GM18505 (cell line): ENCODE measurements at regions not wholly inside any gene's neighbourhood (a gene's known extent, or its start where the extent isn't known, plus 50 kb on each side); places are given as distances from the start of the nearest gene placed in this dataset.
"Not testable (repeated sequence)": the region's sequence is repeated elsewhere in the genome, so short reads cannot be mapped to it uniquely, and the experiment has no call there.

Experiments used
- ATAC-seq: cut with Tn5 transposase; IDR thresholded peaks from one replicate; pipeline ENCODE4 v1.9.1; 2021; ENCODE audit not compliant: unreplicated experiment
- POLR2A ChIP-seq: IDR thresholded peaks from 4 replicates; pipeline ENCODE4 v1.6.1; 2011; ENCODE audit warnings: borderline replicate concordance; ENCODE audit not compliant: insufficient read depth, insufficient read length; ENCODE audit errors: extremely low read depth

DNA sequence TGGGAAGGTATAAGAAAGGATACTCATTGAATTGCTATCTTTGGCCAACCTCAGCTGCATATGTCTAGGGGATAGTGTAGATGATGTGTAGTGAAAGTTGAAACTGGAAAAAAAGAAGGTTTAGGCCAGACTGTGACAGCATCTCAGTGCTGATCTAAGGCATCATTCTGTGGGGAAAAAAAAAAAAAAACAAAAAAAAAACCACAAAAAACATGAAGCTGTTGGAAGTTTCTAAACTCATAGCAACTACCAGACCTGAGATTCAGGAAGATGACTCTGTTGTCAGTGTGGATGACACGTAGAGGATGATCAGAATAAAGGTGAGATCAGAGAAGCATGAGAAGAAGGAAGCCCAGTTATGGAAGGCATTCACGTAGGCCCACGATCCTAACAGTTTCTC, 100.8 kb upstream of the CNKSR3 start:
- TF ChIP-seq POLR2A: no peak
- no peak for ATAC-seq

DNA sequence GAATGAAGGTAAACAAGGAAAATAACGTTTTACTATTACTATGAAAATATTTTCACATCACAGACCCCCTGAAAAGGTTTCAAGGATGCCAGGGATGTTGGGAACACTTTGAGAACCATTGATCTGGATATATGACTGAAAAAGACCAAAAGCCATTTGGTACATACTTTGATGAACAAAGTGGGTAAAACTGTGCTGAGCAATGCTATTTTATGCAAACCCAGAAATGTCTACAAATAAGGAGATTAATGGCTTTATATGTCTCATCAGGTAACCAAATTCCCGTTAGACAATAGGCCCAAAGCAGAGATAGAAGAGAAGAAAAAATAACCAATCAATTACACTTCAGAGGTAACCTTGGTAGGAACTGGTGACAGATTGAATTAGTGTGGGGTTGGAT, 101.4 kb upstream of the CNKSR3 start:
- TF ChIP-seq POLR2A: no peak
- ATAC-seq: no peak

DNA sequence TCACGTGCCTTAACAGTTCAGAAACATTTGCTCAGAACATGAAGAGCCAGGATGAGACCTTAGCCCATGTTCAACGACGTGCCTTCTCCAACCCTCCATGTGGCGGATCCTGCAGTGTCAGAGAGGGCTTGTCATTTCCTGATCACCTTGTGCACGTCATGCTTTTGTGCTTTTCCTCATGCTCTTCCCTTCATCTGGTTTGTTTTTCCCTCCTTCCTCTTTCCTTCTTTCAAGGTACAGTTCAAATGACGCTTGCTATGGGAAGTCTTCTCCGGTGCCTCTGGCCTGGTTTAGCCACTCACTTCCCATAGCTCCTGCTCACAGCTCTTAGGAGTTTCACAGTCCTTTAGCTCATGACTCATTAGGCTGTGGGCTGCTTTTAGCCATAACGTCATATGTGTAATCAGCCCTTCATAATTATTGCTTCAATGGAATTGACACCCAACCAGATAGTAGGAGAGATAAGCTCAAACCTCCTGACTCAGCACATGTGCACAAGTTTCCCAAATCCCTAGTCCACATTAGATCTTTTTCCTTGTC, 102.7 kb upstream of the CNKSR3 start:
- ATAC-seq: no peak
- no peak for TF ChIP-seq POLR2A

DNA sequence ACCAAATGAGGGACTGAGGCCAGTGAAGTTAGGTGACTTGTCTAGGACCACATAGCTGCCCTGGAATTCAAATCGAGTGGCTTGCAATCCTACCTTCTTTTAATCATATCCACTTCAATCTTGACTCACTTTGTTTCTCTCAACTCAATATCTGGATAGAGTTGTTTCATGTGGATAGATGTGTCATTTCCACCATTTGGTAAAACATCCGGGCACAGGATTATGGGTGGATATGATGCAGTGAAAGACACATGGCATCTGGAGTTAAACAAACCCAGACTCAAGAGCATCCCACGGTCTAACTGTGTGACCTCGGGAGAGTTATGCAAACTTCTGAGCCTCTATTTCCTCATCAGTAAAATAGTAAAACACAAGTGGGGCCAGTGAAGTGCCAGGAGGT, 103.6 kb upstream of the CNKSR3 start:
- no peak for TF ChIP-seq POLR2A
- ATAC-seq: no peak

DNA sequence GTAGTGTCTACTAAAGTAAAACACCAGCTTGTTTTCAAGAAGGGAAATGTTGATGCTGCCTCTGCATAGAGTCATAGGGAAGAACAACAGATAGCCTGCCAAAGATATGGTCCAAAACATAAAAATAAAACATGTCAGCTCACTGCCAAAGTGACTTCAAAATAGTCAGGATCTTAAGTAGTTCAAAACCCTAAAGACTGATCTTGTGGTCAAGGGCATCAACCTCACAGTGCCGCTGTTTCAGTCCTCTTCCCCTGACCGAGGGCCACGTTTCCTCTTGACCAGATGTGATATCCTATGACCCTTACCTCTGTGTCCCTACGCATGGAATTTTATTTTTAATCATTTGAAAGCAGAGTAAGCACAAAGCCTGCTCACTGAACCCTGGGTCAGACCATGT, 104.2 kb upstream of the CNKSR3 start:
- ATAC-seq: no peak
- no peak for TF ChIP-seq POLR2A

DNA sequence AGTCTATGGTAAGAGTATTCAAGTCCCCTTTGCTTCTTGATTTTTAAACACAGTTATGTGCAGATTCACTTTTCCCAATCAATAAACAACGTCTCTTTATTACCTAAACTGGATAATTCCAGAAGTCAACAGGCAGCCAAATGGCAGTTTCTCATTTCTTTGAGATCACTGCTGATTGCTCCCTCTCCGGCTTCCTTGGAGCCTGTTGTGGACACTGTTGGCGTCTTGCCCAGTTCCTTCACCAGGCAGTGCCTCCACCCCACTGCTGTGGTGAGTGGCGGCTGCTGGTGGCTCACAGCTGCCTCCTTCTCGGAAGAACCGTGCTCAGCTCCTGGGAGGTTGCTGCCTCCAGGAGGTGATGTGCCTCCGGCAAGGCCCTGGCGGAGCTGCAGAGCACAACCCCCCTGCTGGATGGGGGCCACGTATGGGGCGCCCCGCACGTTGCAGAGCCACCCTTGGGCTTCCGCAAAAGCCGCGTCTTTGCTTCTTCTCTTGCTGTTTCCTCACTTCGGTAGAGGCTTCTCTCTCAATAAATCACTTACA, 105.1 kb upstream of the CNKSR3 start:
- TF ChIP-seq POLR2A: no peak
- no peak for ATAC-seq

DNA sequence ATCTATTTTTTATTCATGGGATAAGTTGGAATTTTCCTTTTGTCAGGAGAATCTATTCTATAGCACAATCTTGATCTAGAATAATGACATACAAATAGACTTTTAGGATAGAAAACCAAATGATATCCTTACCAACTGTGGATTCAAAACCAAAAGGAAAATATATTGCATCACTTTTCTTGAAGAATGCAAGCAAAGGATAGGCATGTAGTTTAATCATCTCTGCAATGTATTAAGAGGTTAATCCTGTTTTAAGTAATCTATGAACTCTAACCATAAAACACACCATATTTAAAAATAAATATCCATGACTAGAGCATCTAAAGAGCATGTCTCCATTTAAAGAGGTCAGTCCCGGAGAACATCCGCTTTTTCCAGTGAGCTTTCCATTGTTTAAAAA, 106.7 kb upstream of the CNKSR3 start:
- ATAC-seq: no peak

DNA sequence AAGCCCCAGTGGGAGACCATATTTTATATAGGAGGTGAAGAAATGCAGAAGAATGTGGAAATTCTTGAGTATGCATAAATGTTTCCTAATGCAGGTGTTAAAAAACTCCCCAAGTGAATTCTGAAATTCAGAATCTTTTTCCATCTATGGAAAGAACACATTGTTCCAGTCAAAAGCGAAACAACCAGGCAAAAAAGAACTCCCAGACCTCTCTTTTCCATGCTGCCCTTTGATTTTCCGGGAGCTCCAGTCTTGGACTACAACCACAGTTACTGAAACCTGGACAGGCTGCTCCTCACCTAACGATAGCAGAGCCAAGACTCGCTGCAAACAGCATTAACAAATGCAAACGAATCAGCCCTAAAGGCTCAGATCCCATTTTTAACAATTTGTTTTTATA, 108.7 kb upstream of the CNKSR3 start:
- no peak for TF ChIP-seq POLR2A
- no peak for ATAC-seq

More for the DNA sequence above, 106.7 kb upstream of the CNKSR3 start:
- TF ChIP-seq POLR2A: no peak

DNA sequence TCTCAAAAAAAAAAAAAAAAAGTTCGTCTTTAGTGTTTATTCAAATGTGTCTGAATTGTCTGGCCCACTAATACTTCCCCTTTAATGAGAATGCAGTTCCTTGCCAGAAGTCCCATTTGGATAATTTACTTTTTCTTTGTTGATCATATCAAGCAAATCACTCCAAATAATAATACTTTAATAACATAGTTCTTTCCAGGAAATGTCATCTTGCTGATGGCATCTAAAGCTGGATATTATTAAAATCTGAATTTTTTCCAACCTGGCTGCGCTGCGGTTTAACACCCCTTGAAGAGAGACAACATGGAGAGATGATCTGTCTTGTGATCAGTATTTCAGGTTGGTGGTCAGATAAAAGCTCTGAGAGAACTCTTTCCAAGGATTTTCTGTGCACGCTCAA, 111.2 kb upstream of the CNKSR3 start:
- TF ChIP-seq POLR2A: no peak
- no peak for ATAC-seq

DNA sequence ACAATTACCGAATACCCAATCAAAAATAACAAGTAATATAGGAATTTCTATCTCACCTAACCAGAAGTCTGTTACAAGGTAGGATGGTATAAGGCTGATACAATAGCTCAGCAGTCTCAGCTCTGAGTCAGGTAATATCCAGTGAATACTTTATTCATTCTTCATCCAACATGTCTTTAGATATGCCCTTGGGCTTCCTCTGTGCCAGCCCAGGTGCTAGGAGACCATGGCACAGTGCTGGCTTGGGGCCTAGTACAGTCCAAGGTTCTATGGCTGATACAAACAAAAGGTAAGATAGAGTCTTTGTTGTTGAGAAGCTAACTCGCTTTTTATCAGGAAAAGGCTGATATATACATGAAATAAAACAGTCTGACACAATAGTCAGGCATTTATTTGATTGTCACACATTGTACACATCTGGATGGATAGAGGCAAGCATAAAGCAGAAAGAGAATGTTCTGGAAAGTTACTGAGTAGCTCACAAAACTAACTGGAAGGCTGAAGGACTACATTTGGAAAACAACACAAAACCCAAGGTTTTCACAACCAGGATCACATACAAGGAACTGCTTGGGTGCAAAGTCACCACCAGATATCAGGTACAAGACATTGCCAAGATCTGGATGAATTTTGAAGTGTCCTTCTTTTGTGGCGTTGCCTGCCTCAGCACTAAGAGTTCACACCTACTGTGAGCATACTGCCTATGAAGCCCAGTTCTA, 110.4 kb upstream of the SCAF8 start:
- TF ChIP-seq POLR2A: no peak
- no peak for ATAC-seq

DNA sequence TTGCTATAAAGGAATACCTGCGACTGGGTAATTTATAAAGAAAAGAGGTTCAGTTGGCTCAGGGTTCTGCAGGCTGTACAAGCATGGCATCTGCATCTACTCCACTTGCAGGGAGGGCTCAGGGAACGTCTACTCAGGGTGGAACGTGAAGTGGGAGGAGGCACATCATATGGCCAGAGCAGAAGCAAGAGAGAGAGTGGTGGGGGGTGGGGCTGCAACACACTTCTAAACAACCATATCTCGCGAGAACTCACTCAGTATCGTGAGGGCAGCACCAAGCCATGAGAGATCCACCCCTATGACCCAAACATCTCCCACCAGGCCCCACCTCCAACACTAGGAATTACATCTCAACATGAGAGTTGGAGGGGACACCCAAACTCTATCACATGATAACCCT, 109.8 kb upstream of the SCAF8 start:
- no peak for TF ChIP-seq POLR2A
- ATAC-seq: no peak

DNA sequence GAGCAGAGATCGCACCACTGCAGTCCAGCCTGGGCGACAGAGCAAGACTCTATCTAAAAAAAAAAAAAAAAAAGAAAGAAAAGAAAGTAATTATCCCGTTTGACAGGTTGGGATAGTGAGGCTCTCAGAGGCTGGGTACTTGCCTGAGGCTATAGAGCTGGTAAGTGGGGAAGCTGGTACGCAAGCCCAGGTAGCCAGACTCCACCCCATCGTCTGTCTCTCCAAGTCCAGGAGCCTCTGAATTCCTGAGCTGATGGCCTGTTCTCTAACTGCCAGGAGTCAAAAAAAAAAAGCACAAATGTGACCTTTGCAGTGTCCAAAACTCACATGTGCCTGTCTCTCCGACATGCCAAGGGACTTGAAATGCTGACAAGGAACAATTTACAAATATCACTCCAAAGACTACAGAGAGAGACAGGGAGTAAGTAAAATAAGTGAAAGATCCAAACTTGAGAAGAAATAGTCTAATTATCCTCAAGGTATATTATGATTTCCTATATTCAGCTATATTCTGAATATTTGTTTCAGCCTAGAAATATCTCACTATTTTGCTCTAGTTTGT, 109.1 kb upstream of the SCAF8 start:
- no peak for ATAC-seq
- no peak for TF ChIP-seq POLR2A

DNA sequence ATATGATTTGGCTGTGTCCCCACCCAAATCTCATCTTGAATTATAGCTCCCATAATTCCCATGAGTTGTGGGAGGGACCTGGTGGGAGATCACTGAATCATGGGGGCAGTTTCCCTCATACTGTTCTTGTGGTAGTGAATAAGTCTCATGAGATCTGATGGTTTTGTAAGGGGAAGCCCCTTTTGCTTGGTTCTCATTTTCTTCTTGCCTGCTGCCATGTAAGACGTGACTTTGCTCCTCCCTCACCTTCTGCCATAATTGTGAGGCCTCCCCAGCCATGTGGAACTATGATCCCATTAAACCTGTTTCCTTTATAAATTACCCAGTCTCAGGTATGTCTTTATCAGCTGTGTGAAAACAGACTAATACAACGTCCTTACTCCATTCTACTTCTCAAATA, 108.5 kb upstream of the SCAF8 start:
- ATAC-seq: not testable (repeated sequence)

DNA sequence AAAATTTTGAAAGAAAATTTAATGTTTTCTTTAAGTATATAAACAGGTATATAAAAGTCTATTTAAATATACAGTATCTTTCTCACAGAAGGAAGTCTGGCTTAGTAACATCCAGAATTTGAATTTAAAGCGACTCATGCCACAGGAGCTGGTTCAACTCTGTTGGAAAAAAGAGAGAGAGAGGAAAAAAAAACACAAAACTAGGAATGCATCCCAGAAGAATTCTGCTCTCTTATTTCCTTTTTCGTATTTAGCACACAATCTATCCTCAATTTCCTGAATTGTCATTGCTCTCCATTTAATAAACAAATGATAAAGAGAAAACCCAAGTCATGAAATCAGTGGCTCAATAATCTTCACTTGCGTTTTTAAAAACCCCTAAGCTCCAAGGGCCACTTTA, 107.5 kb upstream of the SCAF8 start:
- ATAC-seq: no peak
- TF ChIP-seq POLR2A: no peak
